Psoas muscle (tissue), 7 donors: ENCODE measurements at regions not wholly inside any gene's neighbourhood (a gene's known extent, or its start where the extent isn't known, plus 50 kb on each side); places are given as distances from the start of the nearest gene placed in this dataset.
"Not testable (repeated sequence)": the region's sequence is repeated elsewhere in the genome, so short reads cannot be mapped to it uniquely, and the experiment has no call there.

ENCODE experiments used
- ATAC-seq, 4 donors: fragments of 200-7000 bp; cut with Tn5 transposase; one replicate each; pipeline ENCODE4 v1.9.1; 2020; ENCODE audit warnings: moderate library complexity in 3 of 4, mild to moderate bottlenecking in 2 of 4
- DNase-seq, 2 donors: peaks; one replicate each; pipeline ENCODE4 v3.0.0-alpha.2; 2020
- H3K27ac ChIP-seq: fragments of 200-600 bp; one replicate; pipeline ENCODE4 v1.8.0; 2022
- H3K27me3 ChIP-seq, 3 donors: fragments of 200-600 bp in 1 of 3; one replicate each; pipeline versions ENCODE4 v1.6.1 to v1.8.0; 2013 to 2022; ENCODE audit warnings: low read length in 2 of 3, mild to moderate bottlenecking in 2 of 3, moderate library complexity in 1 of 3; ENCODE audit not compliant: insufficient read depth in 3 of 3
- H3K36me3 ChIP-seq, 2 donors: fragments of 200-600 bp in 1 of 2; one replicate each; pipeline versions ENCODE4 v1.6.1 to v1.8.0; 2013 to 2022; ENCODE audit warnings: low read depth in 1 of 2, mild to moderate bottlenecking in 1 of 2, moderate library complexity in 1 of 2; ENCODE audit not compliant: insufficient read depth in 1 of 2
- H3K4me1 ChIP-seq: fragments of 200-600 bp; one replicate; pipeline ENCODE4 v1.8.0; 2022
- H3K4me3 ChIP-seq: fragments of 200-600 bp; one replicate; pipeline ENCODE4 v1.8.0; 2022; ENCODE audit warnings: mild to moderate bottlenecking
- H3K9me3 ChIP-seq: fragments of 200-600 bp; one replicate; pipeline ENCODE4 v1.8.0; 2022
- CTCF ChIP-seq: fragments of 200-600 bp; IDR thresholded peaks from one replicate; pipeline ENCODE4 v1.8.0; 2022; ENCODE audit warnings: antibody characterized with exemption
- WGBS, 3 donors: extraction: QIAGEN DNeasy Blood & Tissue Kit; methylation state at CpG; one replicate each; pipeline versions ENCODE4 v1.1.6 to v1.1.7; 2013; 5-methylcytosine and 5-hydroxymethylcytosine counted together
- intact Hi-C, 2 donors: fragments of 100-400 bp; cut with DNase I; formaldehyde crosslinking; loops; one replicate each; pipeline versions ENCODE4 v1.11.0 to v1.14.2; 2022
- donor health status: healthy with polysubstance abuse.
- donor health status: DM: no; HTN: no; CAD: no; lungs with moderate emphysema.
- donor health status: Bipolar disorder and iron deficiency.
- donor health status: healthy.
- donor health status: DM: yes; HTN: yes; CAD: no.
- donor health status: DM: no; HTN: no; CAD: no.
- donor health status: DM: yes; HTN: yes; CAD: no.

GRCh38 chr2:188682838-188683237, 291.3 kb upstream of the COL3A1 start:
- TF ChIP-seq CTCF: no peak
- ATAC-seq (no peak), DNase-seq (no peak)
- no peak overlapping the region for H3K27ac ChIP-seq
- no peaks in the 10 kb centered on the region for H3K4me1 ChIP-seq
- intact Hi-C loops: no loop called here
- no peaks in the 10 kb centered on the region for H3K9me3 ChIP-seq
- WGBS, 3 donors: 54 to 68% (median 61%) methylated on average over 1 of the region's 1 CpG
- H3K27me3 ChIP-seq: no peaks in the 10 kb centered on the region
- no peak overlapping the region for H3K4me3 ChIP-seq
- no peaks in the 10 kb centered on the region for H3K36me3 ChIP-seq

- ATAC-seq: no peak
- intact Hi-C loops: no loop called here
- Histone ChIP-seq H3K27ac (no peak overlapping the region), H3K9me3 (no peaks in the 10 kb centered on the region), H3K4me3 (no peak overlapping the region), H3K4me1 (no peaks in the 10 kb centered on the region), H3K36me3 (no peaks in the 10 kb centered on the region), H3K27me3 (no peaks in the 10 kb centered on the region)
- 81 to 89% (median 86%) methylated on average over 3 of the region's 3 CpGs for WGBS, 3 donors
- DNase-seq: no peak
- TF ChIP-seq CTCF: no peak
Observed at GRCh38 chr2:188684795-188685194, 289.4 kb upstream of the COL3A1 start.

GRCh38 chr2:188693111-188693510, 281.1 kb upstream of the COL3A1 start:
- no peak overlapping the region for H3K27ac ChIP-seq
- no peaks in the 10 kb centered on the region for H3K36me3 ChIP-seq
- DNase-seq (peak in 1 of 2 donors; percentile 22), ATAC-seq (no peak)
- no peaks in the 10 kb centered on the region for H3K27me3 ChIP-seq
- H3K4me3 ChIP-seq: no peak overlapping the region
- WGBS, 3 donors: 94 to 100% (median 95%) methylated on average over 4 of the region's 4 CpGs
- intact Hi-C loops: no loop called here
- H3K9me3 ChIP-seq: no peaks in the 10 kb centered on the region
- no peak for TF ChIP-seq CTCF
- H3K4me1 ChIP-seq: no peaks in the 10 kb centered on the region

GRCh38 chr2:188693771-188694170, 280.4 kb upstream of the COL3A1 start:
- Histone ChIP-seq H3K27me3 (no peaks in the 10 kb centered on the region), H3K36me3 (no peaks in the 10 kb centered on the region), H3K27ac (no peak overlapping the region), H3K9me3 (no peaks in the 10 kb centered on the region), H3K4me1 (no peaks in the 10 kb centered on the region), H3K4me3 (no peak overlapping the region)
- ATAC-seq (no peak), DNase-seq (no peak)
- 60 to 78% (median 77%) methylated on average over 2 of the region's 2 CpGs for whole genome bisulfite sequencing, 3 donors
- intact Hi-C loops: no loop called here
- TF ChIP-seq CTCF: no peak

GRCh38 chr2:188695953-188696352, 278.2 kb upstream of the COL3A1 start:
- H3K27me3 ChIP-seq: no peaks in the 10 kb centered on the region
- ATAC-seq (no peak), DNase-seq (no peak)
- H3K36me3 ChIP-seq: no peaks in the 10 kb centered on the region
- intact Hi-C loops: no loop called here
- H3K4me3 ChIP-seq: no peak overlapping the region
- no peaks in the 10 kb centered on the region for H3K4me1 ChIP-seq
- TF ChIP-seq CTCF: no peak
- no peaks in the 10 kb centered on the region for H3K9me3 ChIP-seq
- H3K27ac ChIP-seq: no peak overlapping the region
- WGBS, 3 donors: 32 to 44% (median 37%) methylated on average over 3 of the region's 3 CpGs

- 81 to 88% (median 83%) methylated on average over 1 of the region's 1 CpG for WGBS, 3 donors
- H3K27me3 ChIP-seq, H3K9me3 ChIP-seq, H3K27ac ChIP-seq, H3K4me3 ChIP-seq, H3K36me3 ChIP-seq, intact Hi-C loops, ATAC-seq, H3K4me1 ChIP-seq, DNase-seq: not testable (repeated sequence)
Observed at GRCh38 chr2:188698151-188698550, 276.0 kb upstream of the COL3A1 start.
